Heart left ventricle (tissue), 16 donors: ENCODE measurements at regions not wholly inside any gene's neighbourhood (a gene's known extent, or its start where the extent isn't known, plus 50 kb on each side); places are given as distances from the start of the nearest gene placed in this dataset.

Experiments
- ATAC-seq, 4 donors: fragments of 200-7000 bp; cut with Tn5 transposase; one replicate each; pipeline ENCODE4 v1.9.1; 2020 to 2022; ENCODE audit warnings: moderate library complexity in 4 of 4, mild to moderate bottlenecking in 3 of 4, moderate number of reproducible peaks in 1 of 4
- DNase-seq, 5 donors: peaks; one replicate each; pipeline ENCODE4 v3.0.0-alpha.2; 2020
- H3K27ac ChIP-seq, 12 donors: fragments of 200-600 bp; sonication (generic) in 4 of 12; one replicate each; pipeline versions ENCODE4 v1.5.0 to v1.8.0; 2016 to 2022; ENCODE audit warnings: mild to moderate bottlenecking in 2 of 12
- H3K27me3 ChIP-seq, 9 donors: fragments of 200-600 bp; sonication (generic) in 2 of 9; one replicate each; pipeline versions ENCODE4 v1.5.1 to v1.8.0; 2016 to 2022; ENCODE audit warnings: mild to moderate bottlenecking in 3 of 9
- H3K36me3 ChIP-seq, 9 donors: fragments of 200-600 bp; sonication (generic) in 2 of 9; one replicate each; pipeline versions ENCODE4 v1.5.0 to v1.8.0; 2018 to 2022; ENCODE audit warnings: mild to moderate bottlenecking in 2 of 9
- H3K4me1 ChIP-seq, 12 donors: fragments of 200-600 bp; sonication (generic) in 4 of 12; one replicate each; pipeline versions ENCODE4 v1.5.0 to v1.8.0; 2016 to 2022; ENCODE audit warnings: mild to moderate bottlenecking in 3 of 12
- H3K4me3 ChIP-seq, 12 donors: fragments of 200-600 bp; sonication (generic) in 4 of 12; one replicate each; pipeline versions ENCODE4 v1.5.0 to v1.8.0; 2017 to 2022; ENCODE audit warnings: mild to moderate bottlenecking in 9 of 12, moderate library complexity in 4 of 12
- H3K9me3 ChIP-seq, 12 donors: fragments of 200-600 bp; sonication (generic) in 4 of 12; one replicate each; pipeline versions ENCODE4 v1.5.0 to v1.8.0; 2016 to 2022; ENCODE audit warnings: mild to moderate bottlenecking in 1 of 12
- POLR2A ChIP-seq, 2 donors: fragments of 450-650 bp; IDR thresholded peaks; one replicate each; pipeline ENCODE4 v1.6.1; 2017; ENCODE audit warnings: antibody characterized with exemption in 2 of 2, mild to moderate bottlenecking in 2 of 2, moderate library complexity in 2 of 2
- WGBS, 4 donors: extraction: QIAGEN DNeasy Blood & Tissue Kit in 2 of 4; methylation state at CpG; one replicate each; pipeline versions ENCODE4 v1.1.5 to v1.1.7; 2013 to 2018; 5-methylcytosine and 5-hydroxymethylcytosine counted together
- intact Hi-C, 10 donors: fragments of 100-400 bp; cut with DNase I; formaldehyde crosslinking; loops; one replicate each; pipeline versions ENCODE4 v1.11.1 to v1.14.2; 2022
- TF ChIP-seq, protein P1 (sequence below), 12 donors: fragments of 200-600 bp; sonication (generic) in 4 of 12; IDR thresholded peaks; one replicate each; pipeline versions ENCODE4 v1.5.0 to v1.8.0; 2018 to 2022; ENCODE audit warnings: antibody characterized with exemption in 12 of 12, mild to moderate bottlenecking in 5 of 12
- donor health status: ischemic (EF 13 %, LVEDD 7.1; RV severe dilation, severe dysfunction).
- donor health status: healthy with polysubstance abuse.
- donor health status: DM: no; HTN: yes; CAD: no.
- donor health status: DM: no; HTN: no; CAD: no.
- donor health status: ischemic (EF 25% LVEDD 6.9; RV normal size, moderate dysfunction).
- donor health status: ischemic (EF 25% LVEDD 5.7; RV mildly dilated, moderate dysfunction).
- donor health status: healthy.
- donor health status: DM: yes; HTN: yes; CAD: no.
- donor health status: ischemic (EF 35%, LVEDD 5.7; RV mildly dilated, moderate dysfunction).
- donor health status: nonischemic (EF 11% LVEDD 7.7; RV severe dilation, severe dysfunction).
- donor health status: DM: yes; HTN: yes; CAD: no.
- donor health status: PGD.
- donor health status: ischemic (EF 29% LVEDD 5.4; RV normal size, mild dysfunction).
- donor health status: nonischemic (EF 23%, LVEDD 6.1; RV moderate dilation, normal function).

DNA sequence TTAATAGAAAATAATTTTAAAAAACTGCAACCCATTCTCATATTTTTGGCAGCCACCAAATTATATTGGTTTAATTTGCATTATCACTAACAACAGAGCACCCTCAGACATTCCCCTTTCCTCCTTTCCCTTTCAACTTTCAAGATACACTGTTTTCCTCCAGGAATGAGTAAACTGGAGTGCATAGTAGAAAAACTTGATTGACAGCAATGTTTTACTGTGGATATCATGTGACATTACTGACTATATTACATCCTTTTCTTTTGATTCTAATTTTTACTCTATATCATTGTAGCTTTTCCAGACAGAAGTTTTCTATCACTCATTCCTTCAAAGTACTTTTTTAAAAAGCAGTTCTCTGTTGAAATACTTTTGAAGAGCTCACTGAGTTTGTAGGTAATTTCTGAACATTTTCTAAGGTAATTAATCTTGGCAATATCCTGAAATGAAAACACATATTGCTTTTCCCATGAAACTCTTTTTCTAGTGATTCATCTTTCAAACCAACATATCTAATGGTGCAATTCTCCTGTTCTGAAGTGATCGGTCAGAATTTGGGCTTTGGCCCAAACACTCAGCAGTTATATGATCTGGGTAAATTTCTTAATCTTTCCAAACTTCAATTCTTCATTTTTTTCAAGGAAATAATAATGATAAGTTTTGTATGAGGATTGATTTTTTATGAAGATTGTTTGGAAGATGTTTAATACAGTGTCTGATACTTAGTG is 920.4 kb upstream of the EPHA5 start:
- H3K27me3 ChIP-seq, result no peaks in the 10 kb centered on the region
- no peak overlapping the region for H3K27ac ChIP-seq
- H3K4me1 ChIP-seq, result no peaks in the 10 kb centered on the region
- no peak for TF ChIP-seq POLR2A (IDR thresholded peaks at IDR 0.05)
- TF ChIP-seq, protein P1, sequence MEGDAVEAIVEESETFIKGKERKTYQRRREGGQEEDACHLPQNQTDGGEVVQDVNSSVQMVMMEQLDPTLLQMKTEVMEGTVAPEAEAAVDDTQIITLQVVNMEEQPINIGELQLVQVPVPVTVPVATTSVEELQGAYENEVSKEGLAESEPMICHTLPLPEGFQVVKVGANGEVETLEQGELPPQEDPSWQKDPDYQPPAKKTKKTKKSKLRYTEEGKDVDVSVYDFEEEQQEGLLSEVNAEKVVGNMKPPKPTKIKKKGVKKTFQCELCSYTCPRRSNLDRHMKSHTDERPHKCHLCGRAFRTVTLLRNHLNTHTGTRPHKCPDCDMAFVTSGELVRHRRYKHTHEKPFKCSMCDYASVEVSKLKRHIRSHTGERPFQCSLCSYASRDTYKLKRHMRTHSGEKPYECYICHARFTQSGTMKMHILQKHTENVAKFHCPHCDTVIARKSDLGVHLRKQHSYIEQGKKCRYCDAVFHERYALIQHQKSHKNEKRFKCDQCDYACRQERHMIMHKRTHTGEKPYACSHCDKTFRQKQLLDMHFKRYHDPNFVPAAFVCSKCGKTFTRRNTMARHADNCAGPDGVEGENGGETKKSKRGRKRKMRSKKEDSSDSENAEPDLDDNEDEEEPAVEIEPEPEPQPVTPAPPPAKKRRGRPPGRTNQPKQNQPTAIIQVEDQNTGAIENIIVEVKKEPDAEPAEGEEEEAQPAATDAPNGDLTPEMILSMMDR (IDR thresholded peaks at IDR 0.05), result no peak
- no peak for ATAC-seq
- 68 to 87% (median 85%) methylated on average over 1 of the region's 1 CpG for WGBS, 4 donors
- no peaks in the 10 kb centered on the region for H3K36me3 ChIP-seq
- no peak overlapping the region for H3K4me3 ChIP-seq
- intact Hi-C loops, result no loop called here
- H3K9me3 ChIP-seq, result no peaks in the 10 kb centered on the region
- no peak for DNase-seq

DNA sequence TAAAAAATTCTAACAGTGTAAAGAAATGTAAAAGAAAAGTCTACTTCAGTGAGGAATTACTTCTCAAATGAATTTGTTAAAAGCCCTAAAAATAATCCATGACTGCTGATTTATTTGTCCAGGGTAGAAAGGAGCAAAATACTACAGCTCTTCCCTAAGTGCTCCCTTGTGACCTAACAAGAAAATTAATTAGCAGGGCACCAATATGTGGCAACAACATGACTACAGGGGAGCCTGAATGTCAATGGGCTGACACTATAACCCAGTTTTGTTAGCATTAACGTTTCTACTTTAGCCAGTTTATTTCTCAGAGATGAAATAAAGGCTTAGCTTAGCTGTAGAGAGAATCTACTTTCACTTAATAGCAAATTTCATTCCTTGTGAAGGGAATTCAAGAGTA is 918.9 kb upstream of the EPHA5 start:
- 32 to 50% (median 39%) methylated on average over 1 of the region's 1 CpG for WGBS, 4 donors
- TF ChIP-seq POLR2A (IDR thresholded peaks at IDR 0.05), result no peak
- TF ChIP-seq, protein P1 (IDR thresholded peaks at IDR 0.05), result no peak
- no peaks in the 10 kb centered on the region for H3K36me3 ChIP-seq
- no peaks in the 10 kb centered on the region for H3K9me3 ChIP-seq
- no peaks in the 10 kb centered on the region for H3K4me1 ChIP-seq
- DNase-seq, result no peak
- intact Hi-C loops, result no loop called here
- no peaks in the 10 kb centered on the region for H3K27me3 ChIP-seq
- ATAC-seq, result no peak
- no peak overlapping the region for H3K4me3 ChIP-seq
- no peak overlapping the region for H3K27ac ChIP-seq

DNA sequence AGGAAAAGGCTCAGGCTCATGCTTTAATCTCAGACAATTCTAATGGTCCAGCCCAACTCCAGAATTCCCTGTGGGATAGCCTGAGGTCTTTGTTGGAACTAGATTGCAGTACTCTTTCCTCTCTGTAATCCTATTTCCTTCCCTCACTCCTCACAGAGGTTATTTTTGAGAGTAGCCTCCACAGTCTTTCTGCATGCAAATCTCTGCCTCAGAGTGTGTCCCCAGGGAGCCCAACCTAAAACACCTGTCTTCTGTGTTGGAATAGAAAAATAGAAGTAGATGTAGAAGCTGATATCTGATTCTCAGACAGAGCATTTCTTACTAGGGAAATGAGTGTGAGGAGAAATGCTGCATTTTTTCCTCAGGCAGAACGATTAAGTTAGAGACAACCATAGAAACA is 915.5 kb upstream of the EPHA5 start:
- H3K4me3 ChIP-seq, result no peak overlapping the region
- no peak for ATAC-seq
- 68 to 83% (median 70%) methylated on average over 1 of the region's 1 CpG for WGBS, 4 donors
- no peak for DNase-seq
- intact Hi-C loops, result no loop called here
- no peaks in the 10 kb centered on the region for H3K36me3 ChIP-seq
- no peak overlapping the region for H3K27ac ChIP-seq
- TF ChIP-seq, protein P1 (IDR thresholded peaks at IDR 0.05), result no peak
- no peak for TF ChIP-seq POLR2A (IDR thresholded peaks at IDR 0.05)
- no peaks in the 10 kb centered on the region for H3K4me1 ChIP-seq
- H3K27me3 ChIP-seq, result no peaks in the 10 kb centered on the region
- no peaks in the 10 kb centered on the region for H3K9me3 ChIP-seq

DNA sequence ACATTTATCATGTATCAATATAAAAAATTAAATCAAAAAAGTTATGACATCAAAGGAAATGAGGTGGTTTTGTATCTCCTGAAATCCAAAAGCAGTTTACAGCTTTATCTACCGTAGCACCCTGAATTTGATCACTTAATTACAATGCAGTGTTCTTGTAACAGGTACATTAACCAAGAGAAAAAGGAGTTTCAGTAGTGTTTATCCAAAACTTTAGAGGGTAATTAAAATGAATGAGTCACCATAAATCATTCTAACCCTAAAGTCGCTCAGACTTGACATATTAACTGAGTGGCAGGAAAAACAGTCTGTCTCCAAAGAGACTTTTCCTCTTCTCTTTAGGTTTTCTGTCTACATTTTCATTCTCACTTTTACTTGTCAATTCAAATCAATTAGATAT is 907.6 kb upstream of the EPHA5 start:
- DNase-seq (no peak), ATAC-seq (no peak)
- Histone ChIP-seq H3K27ac (no peak overlapping the region), H3K4me3 (no peak overlapping the region), H3K4me1 (no peaks in the 10 kb centered on the region), H3K9me3 (no peaks in the 10 kb centered on the region), H3K36me3 (no peaks in the 10 kb centered on the region), H3K27me3 (no peaks in the 10 kb centered on the region)
- TF ChIP-seq, protein P1 (IDR thresholded peaks at IDR 0.05), result no peak
- TF ChIP-seq POLR2A (IDR thresholded peaks at IDR 0.05), result no peak
- WGBS, 4 donors, result 19 to 42% (median 25%) methylated on average over 2 of the region's 2 CpGs
- intact Hi-C loops, result no loop called here
